ENCODE measurements at regions not wholly inside any gene's neighbourhood (a gene's known extent, or its start where the extent isn't known, plus 50 kb on each side); places are given as distances from the start of the nearest gene placed in this dataset.

GRCh38 chr4:126372634-126373033 lies 1057.9 kb downstream of the FAT4 start:
- Histone ChIP-seq H3K27ac (ENCODE audit: control insufficient read depth, insufficient read depth) (no peak overlapping the region), H3K4me2 (ENCODE audit: control insufficient read depth, insufficient read depth) (no peak overlapping the region), H3K9ac (ENCODE audit: control insufficient read depth, insufficient read depth, low read length) (no peak overlapping the region), H4K20me1 (ENCODE audit: control insufficient read depth, insufficient read depth) (no peaks in the 10 kb centered on the region), H3K27me3 (replicated peaks in 1 of 2; ENCODE audit: control insufficient read depth in 2 of 2, insufficient read depth in 2 of 2, low read length in 1 of 2) (no peaks in the 10 kb centered on the region), H3K4me1 (ENCODE audit: control insufficient read depth, insufficient read depth, low read length) (no peaks in the 10 kb centered on the region), H3K4me3 (no peak overlapping the region), H3K9me3 (replicated peaks; ENCODE audit: control insufficient read depth, insufficient read depth, low read length) (no peaks in the 10 kb centered on the region), H3K36me3 (ENCODE audit: control insufficient read depth in 2 of 2, insufficient read depth in 2 of 2, low read length in 1 of 2) (no peaks in the 10 kb centered on the region), H2AFZ (ENCODE audit: control insufficient read depth, low read depth, low read length) (no peak overlapping the region), H3K79me2 (ENCODE audit: control insufficient read depth, insufficient read depth, low read length) (no peaks in the 10 kb centered on the region)
- ChIA-PET RAD21 (ENCODE audit: unreplicated experiment) (no interaction called here), POLR2A (no interaction called here), CTCF (no interaction called here), SMC1A (ENCODE audit: uncharacterized antibody, unreplicated experiment) (no interaction called here)
- ATAC-seq: no peak
- WGBS (ENCODE audit: insufficient coverage, insufficient replicate concordance, low lambda C conversion rate, missing lambda C conversion rate): 23% methylated on average over 2 of the region's 2 CpGs
- BruUV-seq (replicated peaks): no TSS peak
- TF ChIP-seq PML (IDR thresholded peaks at IDR 0.05; ENCODE audit: low read length) (no peak), BCLAF1 (IDR thresholded peaks at IDR 0.05) (no peak), ZNF217 (IDR thresholded peaks at IDR 0.05) (no peak)
- TF ChIP-seq, protein P1, sequence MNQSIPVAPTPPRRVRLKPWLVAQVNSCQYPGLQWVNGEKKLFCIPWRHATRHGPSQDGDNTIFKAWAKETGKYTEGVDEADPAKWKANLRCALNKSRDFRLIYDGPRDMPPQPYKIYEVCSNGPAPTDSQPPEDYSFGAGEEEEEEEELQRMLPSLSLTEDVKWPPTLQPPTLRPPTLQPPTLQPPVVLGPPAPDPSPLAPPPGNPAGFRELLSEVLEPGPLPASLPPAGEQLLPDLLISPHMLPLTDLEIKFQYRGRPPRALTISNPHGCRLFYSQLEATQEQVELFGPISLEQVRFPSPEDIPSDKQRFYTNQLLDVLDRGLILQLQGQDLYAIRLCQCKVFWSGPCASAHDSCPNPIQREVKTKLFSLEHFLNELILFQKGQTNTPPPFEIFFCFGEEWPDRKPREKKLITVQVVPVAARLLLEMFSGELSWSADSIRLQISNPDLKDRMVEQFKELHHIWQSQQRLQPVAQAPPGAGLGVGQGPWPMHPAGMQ (IDR thresholded peaks at IDR 0.05; ENCODE audit: borderline replicate concordance): no peak
- intact Hi-C loops (cut with micrococcal nuclease; ENCODE audit: unreplicated experiment) (no loop called here), in situ Hi-C loops (cut with MboI) (no loop called here)
- DNase-seq (ENCODE audit: low read depth, low spot score): no peak
- FAIRE-seq: no peak
